ENCODE measurements at regions not wholly inside any gene's neighbourhood (a gene's known extent, or its start where the extent isn't known, plus 50 kb on each side); places are given as distances from the start of the nearest gene placed in this dataset.
"Not testable (repeated sequence)": the region's sequence is repeated elsewhere in the genome, so short reads cannot be mapped to it uniquely, and the experiment has no call there.

- TF ChIP-seq CTCF (IDR thresholded peaks at IDR 0.05); EZH2 (IDR thresholded peaks at IDR 0.05; ENCODE audit: borderline replicate concordance, insufficient read depth, low read depth, low read length, poor library complexity, severe bottlenecking): not testable (repeated sequence)
These were observed 336.7 kb downstream of the AEBP2 start for GRCh38 chr12:19775976-19776375.

All from B cell (primary cell).